ENCODE measurements at regions not wholly inside any gene's neighbourhood (a gene's known extent, or its start where the extent isn't known, plus 50 kb on each side); places are given as distances from the start of the nearest gene placed in this dataset.
"Not testable (repeated sequence)": the region's sequence is repeated elsewhere in the genome, so short reads cannot be mapped to it uniquely, and the experiment has no call there.

- intact Hi-C loops (cut with DNase I): no loop called here
- Histone ChIP-seq H3K4me3 (no peak overlapping the region), H3K36me3 (no peaks in the 10 kb centered on the region), H3K9me3 (no peaks in the 10 kb centered on the region), H3K4me1 (replicated peaks) (no peaks in the 10 kb centered on the region), H3K27me3 (replicated peaks; ENCODE audit: insufficient read depth) (no peaks in the 10 kb centered on the region), H3K27ac (no peak overlapping the region)
- 89% methylated on average over 3 of the region's 3 CpGs for WGBS
- no peak for DNase-seq (ENCODE audit: low spot score)
- TF ChIP-seq CTCF (IDR thresholded peaks at IDR 0.05) (no peak), POLR2AphosphoS5 (IDR thresholded peaks at IDR 0.05) (no peak), POLR2A (IDR thresholded peaks at IDR 0.05) (no peak)
These were observed 208.3 kb upstream of the RIMS1 start for GRCh38 chr6:71678091-71678490.

- H3K9me3 ChIP-seq: no peaks in the 10 kb centered on the region
- H3K27me3 ChIP-seq (replicated peaks; ENCODE audit: insufficient read depth): no peaks in the 10 kb centered on the region
- no peak for TF ChIP-seq CTCF (IDR thresholded peaks at IDR 0.05)
- no peak for TF ChIP-seq POLR2A (IDR thresholded peaks at IDR 0.05)
- H3K4me3 ChIP-seq: no peak overlapping the region
- WGBS: 45% methylated on average over 2 of the region's 2 CpGs
- intact Hi-C loops (cut with DNase I): no loop called here
- DNase-seq (ENCODE audit: low spot score): no peak
- no peaks in the 10 kb centered on the region for H3K4me1 ChIP-seq (replicated peaks)
- H3K36me3 ChIP-seq: no peaks in the 10 kb centered on the region
- no peak overlapping the region for H3K27ac ChIP-seq
These were observed 205.0 kb upstream of the RIMS1 start for GRCh38 chr6:71681234-71681867.

GRCh38 chr6:71686021-71686677 is 200.2 kb upstream of the RIMS1 start:
- H3K4me3 ChIP-seq; H3K9me3 ChIP-seq; DNase-seq (ENCODE audit: low spot score); H3K4me1 ChIP-seq (replicated peaks); H3K36me3 ChIP-seq; intact Hi-C loops (cut with DNase I); H3K27ac ChIP-seq; H3K27me3 ChIP-seq (replicated peaks; ENCODE audit: insufficient read depth): not testable (repeated sequence)
- WGBS: 95% methylated on average over 15 of the region's 23 CpGs

GRCh38 chr6:71698702-71699101 is 187.6 kb upstream of the RIMS1 start:
- no peak for DNase-seq (ENCODE audit: low spot score)
- no peak for TF ChIP-seq POLR2A (IDR thresholded peaks at IDR 0.05)
- TF ChIP-seq CTCF (IDR thresholded peaks at IDR 0.05): no peak
- TF ChIP-seq POLR2AphosphoS5 (IDR thresholded peaks at IDR 0.05): no peak
- intact Hi-C loops (cut with DNase I): no loop called here
- H3K27me3 ChIP-seq (replicated peaks; ENCODE audit: insufficient read depth): no peaks in the 10 kb centered on the region
- no peak overlapping the region for H3K27ac ChIP-seq
- H3K4me1 ChIP-seq (replicated peaks): no peaks in the 10 kb centered on the region
- no peak overlapping the region for H3K4me3 ChIP-seq
- 96% methylated on average over 2 of the region's 2 CpGs for WGBS
- H3K9me3 ChIP-seq: no peaks in the 10 kb centered on the region
- no peaks in the 10 kb centered on the region for H3K36me3 ChIP-seq

GRCh38 chr6:71706523-71706922 is 179.8 kb upstream of the RIMS1 start:
- no peak for DNase-seq (ENCODE audit: low spot score)
- WGBS: 50% methylated on average over 1 of the region's 1 CpG
- Histone ChIP-seq H3K36me3 (no peaks in the 10 kb centered on the region), H3K27ac (no peak overlapping the region), H3K9me3 (no peaks in the 10 kb centered on the region), H3K27me3 (replicated peaks; ENCODE audit: insufficient read depth) (no peaks in the 10 kb centered on the region), H3K4me1 (replicated peaks) (no peaks in the 10 kb centered on the region), H3K4me3 (no peak overlapping the region)
- TF ChIP-seq POLR2A (IDR thresholded peaks at IDR 0.05) (no peak), CTCF (IDR thresholded peaks at IDR 0.05) (no peak), POLR2AphosphoS5 (IDR thresholded peaks at IDR 0.05) (no peak)
- intact Hi-C loops (cut with DNase I): no loop called here

Measured in prostate gland (tissue), 2 donors.